ENCODE measurements at regions not wholly inside any gene's neighbourhood (a gene's known extent, or its start where the extent isn't known, plus 50 kb on each side); places are given as distances from the start of the nearest gene placed in this dataset.

GRCh38 chr2:221112744-221113143 is 459.4 kb downstream of the EPHA4 start:
- H3K4me3 ChIP-seq, result no peak overlapping the region
- TF ChIP-seq, protein P1, sequence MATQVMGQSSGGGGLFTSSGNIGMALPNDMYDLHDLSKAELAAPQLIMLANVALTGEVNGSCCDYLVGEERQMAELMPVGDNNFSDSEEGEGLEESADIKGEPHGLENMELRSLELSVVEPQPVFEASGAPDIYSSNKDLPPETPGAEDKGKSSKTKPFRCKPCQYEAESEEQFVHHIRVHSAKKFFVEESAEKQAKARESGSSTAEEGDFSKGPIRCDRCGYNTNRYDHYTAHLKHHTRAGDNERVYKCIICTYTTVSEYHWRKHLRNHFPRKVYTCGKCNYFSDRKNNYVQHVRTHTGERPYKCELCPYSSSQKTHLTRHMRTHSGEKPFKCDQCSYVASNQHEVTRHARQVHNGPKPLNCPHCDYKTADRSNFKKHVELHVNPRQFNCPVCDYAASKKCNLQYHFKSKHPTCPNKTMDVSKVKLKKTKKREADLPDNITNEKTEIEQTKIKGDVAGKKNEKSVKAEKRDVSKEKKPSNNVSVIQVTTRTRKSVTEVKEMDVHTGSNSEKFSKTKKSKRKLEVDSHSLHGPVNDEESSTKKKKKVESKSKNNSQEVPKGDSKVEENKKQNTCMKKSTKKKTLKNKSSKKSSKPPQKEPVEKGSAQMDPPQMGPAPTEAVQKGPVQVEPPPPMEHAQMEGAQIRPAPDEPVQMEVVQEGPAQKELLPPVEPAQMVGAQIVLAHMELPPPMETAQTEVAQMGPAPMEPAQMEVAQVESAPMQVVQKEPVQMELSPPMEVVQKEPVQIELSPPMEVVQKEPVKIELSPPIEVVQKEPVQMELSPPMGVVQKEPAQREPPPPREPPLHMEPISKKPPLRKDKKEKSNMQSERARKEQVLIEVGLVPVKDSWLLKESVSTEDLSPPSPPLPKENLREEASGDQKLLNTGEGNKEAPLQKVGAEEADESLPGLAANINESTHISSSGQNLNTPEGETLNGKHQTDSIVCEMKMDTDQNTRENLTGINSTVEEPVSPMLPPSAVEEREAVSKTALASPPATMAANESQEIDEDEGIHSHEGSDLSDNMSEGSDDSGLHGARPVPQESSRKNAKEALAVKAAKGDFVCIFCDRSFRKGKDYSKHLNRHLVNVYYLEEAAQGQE (IDR thresholded peaks at IDR 0.05; ENCODE audit: borderline replicate concordance), result no peak
- TF ChIP-seq, protein P1 (CRISPR knock-in tag; IDR thresholded peaks at IDR 0.05; ENCODE audit: low read depth), result no peak
- TF ChIP-seq FOXA3 (CRISPR knock-in tag; conservative IDR thresholded peaks at IDR 0.05 in 1 of 2, IDR thresholded peaks at IDR 0.05 in 1 of 2) (no peak), ZNF184 (CRISPR knock-in tag; IDR thresholded peaks at IDR 0.05) (no peak), SRSF1 (IDR thresholded peaks at IDR 0.05; ENCODE audit: low read depth, low read length) (no peak), MBD2 (IDR thresholded peaks at IDR 0.05; ENCODE audit: borderline replicate concordance, low read depth) (no peak), TRIM28 (IDR thresholded peaks at IDR 0.05) (no peak), JUNB (CRISPR knock-in tag; conservative IDR thresholded peaks at IDR 0.05) (no peak), ZNF561 (CRISPR knock-in tag; conservative IDR thresholded peaks at IDR 0.05) (no peak), DNMT1 (IDR thresholded peaks at IDR 0.05) (no peak), KLF16 (IDR thresholded peaks at IDR 0.05) (no peak), RBBP5 (IDR thresholded peaks at IDR 0.05; ENCODE audit: borderline replicate concordance, insufficient read depth, low read length, poor library complexity, severe bottlenecking) (no peak), ATF1 (CRISPR knock-in tag; IDR thresholded peaks at IDR 0.05) (no peak), ATF1 (tag; IDR thresholded peaks at IDR 0.05) (no peak), SNAPC5 (CRISPR knock-in tag; IDR thresholded peaks at IDR 0.05) (no peak), POLR3A (IDR thresholded peaks at IDR 0.05; ENCODE audit: borderline replicate concordance, extremely low read depth, insufficient read depth, insufficient read length) (no peak), EZH2 (IDR thresholded peaks at IDR 0.05; ENCODE audit: borderline replicate concordance, low read depth, low read length) (no peak), CHD2 (IDR thresholded peaks at IDR 0.05; ENCODE audit: low read depth, low read length) (no peak)
- H3K79me2 ChIP-seq (ENCODE audit: control insufficient read depth, insufficient read depth, low read length), result no peaks in the 10 kb centered on the region
- in situ Hi-C loops (cut with MboI), result no loop called here
- 0% methylated on average over 3 of the region's 3 CpGs for WGBS (ENCODE audit: insufficient coverage, low coverage, missing lambda C conversion rate)
- H3K27me3 ChIP-seq (ENCODE audit: control insufficient read depth in 2 of 2, insufficient read depth in 2 of 2, low read length in 2 of 2), result no peaks in the 10 kb centered on the region
- no peaks in the 10 kb centered on the region for H4K20me1 ChIP-seq (replicated peaks; ENCODE audit: control insufficient read depth, insufficient read depth, low read length)
- no peaks in the 10 kb centered on the region for H3K9me3 ChIP-seq (replicated peaks; ENCODE audit: control insufficient read depth, insufficient read depth, low read depth, low read length)
- no peaks in the 10 kb centered on the region for H3K9me1 ChIP-seq (ENCODE audit: control insufficient read depth, insufficient read depth, low read length)
- H3K4me1 ChIP-seq (replicated peaks in 1 of 2; ENCODE audit: control insufficient read depth in 2 of 2, insufficient read depth in 2 of 2, low read length in 2 of 2), result no peaks in the 10 kb centered on the region
- POLR2A ChIA-PET, result no interaction called here
- FAIRE-seq, result no peak
- no TSS peak for BruUV-seq (replicated peaks)
- no peak overlapping the region for H3K9ac ChIP-seq (ENCODE audit: insufficient read depth in 1 of 2, low read depth in 2 of 2, low read length in 2 of 2)
- intact Hi-C loops (cut with micrococcal nuclease), result no loop called here
- no peaks in the 10 kb centered on the region for H3K36me3 ChIP-seq (ENCODE audit: control insufficient read depth, insufficient read depth, low read length)
- ATAC-seq, result no peak
- H3K27ac ChIP-seq (ENCODE audit: extremely low read depth, low read depth, low read length), result no peak overlapping the region
- DNase-seq (ENCODE audit: extremely low read depth in 1 of 4, low spot score in 3 of 4), result no peak
- H2AFZ ChIP-seq (ENCODE audit: low read depth, low read length), result no peak overlapping the region
- CTCF ChIA-PET (ENCODE audit: low intra/inter-chr PET ratio), result no interaction called here
- no peak overlapping the region for H3K4me2 ChIP-seq (ENCODE audit: insufficient read depth, low read length)

Measured in K562 (cell line).